Activated CD4-positive, alpha-beta T cell treated with anti-CD3 and anti-CD28 coated beads, Interleukin-2, Interleukin-4, amounts not matched to agents 100 ng/mL and 50 ng/mL, durations not matched to agents 16 hours and 8 hours (primary cell): ENCODE measurements at regions not wholly inside any gene's neighbourhood (a gene's known extent, or its start where the extent isn't known, plus 50 kb on each side); places are given as distances from the start of the nearest gene placed in this dataset.

Experiments used
- DNase-seq: peaks from one replicate; pipeline ENCODE4 v3.0.0-alpha.2; 2020; ENCODE audit warnings: low spot score

GRCh38 chr20:7415427-7415826 lies 524.8 kb downstream of the HAO1 start:
- no peak for DNase-seq

- no peak for DNase-seq
Observed at GRCh38 chr20:7416382-7416781, 523.9 kb downstream of the HAO1 start.

- no peak for DNase-seq
Observed at GRCh38 chr20:7420345-7420744, 519.9 kb downstream of the HAO1 start.

GRCh38 chr20:7426890-7427496 lies 513.3 kb downstream of the HAO1 start:
- no peak for DNase-seq

GRCh38 chr20:7428946-7429345 lies 511.3 kb downstream of the HAO1 start:
- DNase-seq, result no peak

GRCh38 chr20:7432612-7433011 lies 507.6 kb downstream of the HAO1 start:
- no peak for DNase-seq

- no peak for DNase-seq
Observed at GRCh38 chr20:7437311-7437710, 502.9 kb downstream of the HAO1 start.

GRCh38 chr20:7449269-7449668 lies 491.0 kb downstream of the HAO1 start:
- no peak for DNase-seq

- no peak for DNase-seq
Observed at GRCh38 chr20:7452890-7453289, 487.4 kb downstream of the HAO1 start.

GRCh38 chr20:7454047-7454446 lies 486.2 kb downstream of the HAO1 start:
- DNase-seq, result no peak

- DNase-seq, result no peak
Observed at GRCh38 chr20:7458459-7458858, 481.8 kb downstream of the HAO1 start.

- DNase-seq, result no peak
Observed at GRCh38 chr20:7459083-7459482, 481.2 kb downstream of the HAO1 start.

GRCh38 chr20:7463290-7463689 lies 477.0 kb downstream of the HAO1 start:
- no peak for DNase-seq

GRCh38 chr20:7470912-7471311 lies 469.3 kb downstream of the HAO1 start:
- no peak for DNase-seq

- no peak for DNase-seq
Observed at GRCh38 chr20:7490288-7490687, 450.0 kb downstream of the HAO1 start.

GRCh38 chr20:7492257-7492656 lies 448.0 kb downstream of the HAO1 start:
- DNase-seq, result no peak

- DNase-seq, result no peak
Observed at GRCh38 chr20:7493311-7493710, 446.9 kb downstream of the HAO1 start.

- no peak for DNase-seq
Observed at GRCh38 chr20:7496394-7496991, 443.8 kb downstream of the HAO1 start.

GRCh38 chr20:7497985-7498384 lies 442.3 kb downstream of the HAO1 start:
- DNase-seq, result no peak

GRCh38 chr20:7499201-7499600 lies 441.1 kb downstream of the HAO1 start:
- no peak for DNase-seq

GRCh38 chr20:7500231-7500663 lies 440.0 kb downstream of the HAO1 start:
- DNase-seq, result no peak

GRCh38 chr20:7503501-7503900 lies 436.8 kb downstream of the HAO1 start:
- DNase-seq, result no peak

- no peak for DNase-seq
Observed at GRCh38 chr20:7505152-7505834, 435.0 kb downstream of the HAO1 start.

- DNase-seq, result no peak
Observed at GRCh38 chr20:7505835-7506221, 434.4 kb downstream of the HAO1 start.
